GM19023 (cell line): ENCODE measurements at regions not wholly inside any gene's neighbourhood (a gene's known extent, or its start where the extent isn't known, plus 50 kb on each side); places are given as distances from the start of the nearest gene placed in this dataset.
"Not testable (repeated sequence)": the region's sequence is repeated elsewhere in the genome, so short reads cannot be mapped to it uniquely, and the experiment has no call there.

Source experiments
- ATAC-seq: cut with Tn5 transposase; IDR thresholded peaks from one replicate; pipeline ENCODE4 v1.9.1; 2021; ENCODE audit warnings: mild to moderate bottlenecking, moderate library complexity; ENCODE audit not compliant: unreplicated experiment

- no peak for ATAC-seq
These were observed 500.1 kb downstream of the CCDC171 start for GRCh38 chr9:16052757-16053530.

GRCh38 chr9:16057541-16057940 lies 504.7 kb downstream of the CCDC171 start:
- no peak for ATAC-seq

- ATAC-seq = no peak
These were observed 505.3 kb downstream of the CCDC171 start for GRCh38 chr9:16058131-16058549.

GRCh38 chr9:16060436-16061129 lies 507.7 kb downstream of the CCDC171 start:
- peak; percentile 59 for ATAC-seq

- no peak for ATAC-seq
These were observed 509.8 kb downstream of the CCDC171 start for GRCh38 chr9:16062542-16063240.

GRCh38 chr9:16063241-16063591 lies 510.4 kb downstream of the CCDC171 start:
- ATAC-seq = no peak

GRCh38 chr9:16064771-16065170 lies 511.9 kb downstream of the CCDC171 start:
- ATAC-seq = no peak

GRCh38 chr9:16066201-16066600 lies 513.4 kb downstream of the CCDC171 start:
- ATAC-seq = not testable (repeated sequence)

- ATAC-seq = no peak
These were observed 515.6 kb downstream of the CCDC171 start for GRCh38 chr9:16068476-16068875.

GRCh38 chr9:16069249-16069648 lies 516.4 kb downstream of the CCDC171 start:
- no peak for ATAC-seq

- no peak for ATAC-seq
These were observed 517.0 kb downstream of the CCDC171 start for GRCh38 chr9:16069671-16070454.

- ATAC-seq = no peak
These were observed 517.8 kb downstream of the CCDC171 start for GRCh38 chr9:16070455-16071145.

GRCh38 chr9:16071400-16071799 lies 518.6 kb downstream of the CCDC171 start:
- no peak for ATAC-seq

- ATAC-seq = no peak
These were observed 522.1 kb downstream of the CCDC171 start for GRCh38 chr9:16074963-16075362.

- ATAC-seq = no peak
These were observed 522.9 kb downstream of the CCDC171 start for GRCh38 chr9:16075696-16076095.

- ATAC-seq = no peak
These were observed 523.7 kb downstream of the CCDC171 start for GRCh38 chr9:16076511-16076910.

GRCh38 chr9:16082796-16083195 lies 530.0 kb downstream of the CCDC171 start:
- no peak for ATAC-seq

GRCh38 chr9:16085167-16085726 lies 532.4 kb downstream of the CCDC171 start:
- ATAC-seq = no peak

GRCh38 chr9:16090907-16091629 lies 538.2 kb downstream of the CCDC171 start:
- no peak for ATAC-seq
